ENCODE measurements at regions not wholly inside any gene's neighbourhood (a gene's known extent, or its start where the extent isn't known, plus 50 kb on each side); places are given as distances from the start of the nearest gene placed in this dataset.

DNA sequence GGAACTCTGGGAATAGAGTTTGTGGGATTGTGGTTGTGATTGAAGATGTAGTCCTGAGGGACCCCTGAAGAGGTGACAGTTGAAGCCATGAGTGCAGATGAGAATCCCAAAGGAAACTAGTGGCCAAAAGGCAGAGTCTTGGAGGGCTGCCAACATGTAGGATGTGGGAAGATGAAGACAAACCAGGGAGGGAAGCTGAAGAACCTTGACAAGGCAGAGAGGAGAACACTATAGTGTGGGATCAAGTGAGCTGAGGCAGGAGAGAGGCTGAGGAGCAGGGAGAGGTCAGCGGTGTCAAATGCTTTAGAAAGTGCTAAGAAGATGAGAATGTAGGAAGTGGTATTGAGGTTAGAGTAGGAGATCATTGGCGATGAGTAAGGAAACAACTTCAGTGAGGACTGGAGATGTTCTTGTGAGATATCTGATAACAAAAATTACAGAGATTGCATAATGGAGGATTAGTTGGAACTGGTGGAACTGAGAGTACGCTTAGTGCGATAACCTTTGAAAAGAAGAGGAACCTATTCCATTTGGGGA lies 88.5 kb upstream of the VCAM1 start:
- H3K36me3 ChIP-seq = no peaks in the 10 kb centered on the region
- intact Hi-C loops (cut with DNase I) = no loop called here
- H3K4me1 ChIP-seq = no peaks in the 10 kb centered on the region
- no peaks in the 10 kb centered on the region for H3K9me3 ChIP-seq
- H3K4me3 ChIP-seq = no peak overlapping the region
- no peaks in the 10 kb centered on the region for H3K27me3 ChIP-seq
- DNase-seq (no peak), ATAC-seq (no peak)
- no peak overlapping the region for H3K27ac ChIP-seq
- WGBS (ENCODE audit: insufficient coverage, low coverage, low lambda C conversion rate, missing lambda C conversion rate) = 69% methylated on average over 4 of the region's 4 CpGs
- TF ChIP-seq POLR2A (IDR thresholded peaks at IDR 0.05) = no peak
- TF ChIP-seq, protein P1, sequence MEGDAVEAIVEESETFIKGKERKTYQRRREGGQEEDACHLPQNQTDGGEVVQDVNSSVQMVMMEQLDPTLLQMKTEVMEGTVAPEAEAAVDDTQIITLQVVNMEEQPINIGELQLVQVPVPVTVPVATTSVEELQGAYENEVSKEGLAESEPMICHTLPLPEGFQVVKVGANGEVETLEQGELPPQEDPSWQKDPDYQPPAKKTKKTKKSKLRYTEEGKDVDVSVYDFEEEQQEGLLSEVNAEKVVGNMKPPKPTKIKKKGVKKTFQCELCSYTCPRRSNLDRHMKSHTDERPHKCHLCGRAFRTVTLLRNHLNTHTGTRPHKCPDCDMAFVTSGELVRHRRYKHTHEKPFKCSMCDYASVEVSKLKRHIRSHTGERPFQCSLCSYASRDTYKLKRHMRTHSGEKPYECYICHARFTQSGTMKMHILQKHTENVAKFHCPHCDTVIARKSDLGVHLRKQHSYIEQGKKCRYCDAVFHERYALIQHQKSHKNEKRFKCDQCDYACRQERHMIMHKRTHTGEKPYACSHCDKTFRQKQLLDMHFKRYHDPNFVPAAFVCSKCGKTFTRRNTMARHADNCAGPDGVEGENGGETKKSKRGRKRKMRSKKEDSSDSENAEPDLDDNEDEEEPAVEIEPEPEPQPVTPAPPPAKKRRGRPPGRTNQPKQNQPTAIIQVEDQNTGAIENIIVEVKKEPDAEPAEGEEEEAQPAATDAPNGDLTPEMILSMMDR (IDR thresholded peaks at IDR 0.05) = no peak

DNA sequence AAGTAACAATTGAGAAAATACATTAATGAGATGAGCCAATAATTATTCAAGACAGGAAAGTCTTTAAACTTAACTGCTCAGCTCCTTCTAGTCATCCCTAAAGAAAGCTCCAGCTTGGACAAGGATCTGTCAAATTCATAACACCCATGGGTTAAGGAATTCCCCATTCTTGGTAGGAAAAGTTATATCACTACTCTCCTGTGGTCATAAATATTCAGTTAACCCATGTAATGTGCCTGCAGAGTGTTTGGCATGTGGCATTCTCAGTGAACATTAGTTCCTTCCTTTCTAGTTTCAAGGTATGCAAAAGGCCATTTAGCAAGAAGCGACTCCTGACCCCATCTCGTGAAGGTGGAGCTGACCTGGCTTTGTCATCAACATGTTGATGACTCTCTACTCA lies 76.7 kb upstream of the VCAM1 start:
- no peaks in the 10 kb centered on the region for H3K27me3 ChIP-seq
- no peaks in the 10 kb centered on the region for H3K36me3 ChIP-seq
- H3K9me3 ChIP-seq = no peaks in the 10 kb centered on the region
- WGBS (ENCODE audit: insufficient coverage, low coverage, low lambda C conversion rate, missing lambda C conversion rate) = 65% methylated on average over 2 of the region's 2 CpGs
- DNase-seq (no peak), ATAC-seq (no peak)
- no peak for TF ChIP-seq POLR2A (IDR thresholded peaks at IDR 0.05)
- TF ChIP-seq, protein P1 (IDR thresholded peaks at IDR 0.05) = no peak
- intact Hi-C loops (cut with DNase I) = no loop called here
- H3K4me1 ChIP-seq = peaks cover 0 to 13% (median 5%) of the 10 kb centered on the region in 4 donors
- H3K4me3 ChIP-seq = no peak overlapping the region
- H3K27ac ChIP-seq = peak overlapping the region; percentile 20 to 61 (median 27)

DNA sequence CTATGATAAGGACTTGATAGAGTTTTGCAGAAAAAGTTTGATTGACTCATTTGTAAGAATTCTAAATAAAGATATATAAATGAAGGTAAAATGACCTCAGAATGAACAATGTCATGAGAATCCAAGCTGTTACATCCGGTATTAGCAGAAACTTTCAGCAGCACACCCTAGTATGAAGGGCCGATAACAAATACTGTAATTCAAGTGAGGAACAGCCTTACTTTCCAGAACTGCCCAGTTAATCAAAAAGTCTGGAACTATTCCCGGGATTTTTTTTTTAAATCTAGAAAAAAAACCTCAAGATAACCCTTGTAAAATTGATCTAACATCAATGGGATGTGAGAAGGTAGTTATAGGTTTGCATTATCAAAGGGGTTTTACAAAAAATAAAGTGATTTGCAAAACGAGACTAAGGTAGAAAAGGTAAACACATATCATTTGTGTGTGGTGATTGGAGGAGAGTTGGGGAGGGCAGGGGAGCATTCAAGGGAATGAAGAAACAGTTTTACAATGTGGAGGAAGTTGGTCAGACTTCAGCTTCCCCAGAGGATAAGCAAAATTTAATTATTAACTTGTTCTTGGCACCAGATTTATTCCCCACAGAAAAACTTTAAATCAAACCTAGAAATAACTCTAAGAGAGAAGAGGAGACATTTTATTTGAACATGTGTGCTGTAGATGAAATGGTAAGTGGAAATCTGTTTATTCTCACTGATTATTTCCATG lies 75.9 kb upstream of the VCAM1 start:
- Histone ChIP-seq H3K4me1 (peaks cover 0 to 13% (median 5%) of the 10 kb centered on the region in 4 donors), H3K27ac (peak overlapping the region; percentile 20 to 61 (median 27)), H3K9me3 (no peaks in the 10 kb centered on the region), H3K4me3 (peak overlapping the region in 2 of 3 donors; percentile 24 to 30), H3K36me3 (no peaks in the 10 kb centered on the region), H3K27me3 (no peaks in the 10 kb centered on the region)
- no peak for DNase-seq
- 20% methylated on average over 4 of the region's 4 CpGs for WGBS (ENCODE audit: insufficient coverage, low coverage, low lambda C conversion rate, missing lambda C conversion rate)
- intact Hi-C loops (cut with DNase I) = no loop called here
- ATAC-seq = peak; percentile 93 to 97 (median 95)
- no peak for TF ChIP-seq POLR2A (IDR thresholded peaks at IDR 0.05)
- TF ChIP-seq, protein P1 (IDR thresholded peaks at IDR 0.05) = no peak

DNA sequence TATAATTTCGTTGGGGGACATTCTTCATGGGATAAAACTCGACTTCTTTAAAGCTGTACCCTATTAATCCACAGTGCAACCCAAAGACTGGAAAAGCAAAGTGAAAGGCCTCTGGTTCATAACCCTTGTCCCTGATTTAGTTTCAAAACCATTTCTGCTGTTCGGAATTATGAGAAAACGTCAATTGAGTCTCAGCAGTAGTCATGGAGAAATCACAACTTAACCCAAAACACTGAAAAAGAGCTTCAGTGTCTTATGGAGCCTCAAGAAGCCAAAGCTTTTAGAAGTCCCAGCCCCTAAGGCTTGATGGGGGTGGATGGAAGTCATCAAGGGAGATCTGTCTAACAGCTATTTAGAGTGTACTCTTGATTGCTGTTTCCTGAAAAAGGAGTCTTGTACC lies 73.5 kb upstream of the VCAM1 start:
- H3K27ac ChIP-seq = no peak overlapping the region
- H3K9me3 ChIP-seq = no peaks in the 10 kb centered on the region
- H3K36me3 ChIP-seq = no peaks in the 10 kb centered on the region
- intact Hi-C loops (cut with DNase I) = no loop called here
- TF ChIP-seq, protein P1 (IDR thresholded peaks at IDR 0.05) = no peak
- TF ChIP-seq POLR2A (IDR thresholded peaks at IDR 0.05) = no peak
- no peak for DNase-seq
- peaks cover 0 to 13% (median 5%) of the 10 kb centered on the region in 4 donors for H3K4me1 ChIP-seq
- H3K27me3 ChIP-seq = no peaks in the 10 kb centered on the region
- H3K4me3 ChIP-seq = no peak overlapping the region
- no peak for ATAC-seq
- 39% methylated on average over 4 of the region's 4 CpGs for WGBS (ENCODE audit: insufficient coverage, low coverage, low lambda C conversion rate, missing lambda C conversion rate)
